IMR-90 (cell line): ENCODE measurements at regions not wholly inside any gene's neighbourhood (a gene's known extent, or its start where the extent isn't known, plus 50 kb on each side); places are given as distances from the start of the nearest gene placed in this dataset.

Source experiments
- ATAC-seq: fragments of 200-7000 bp; cut with Tn5 transposase; 2 replicates; pipeline ENCODE4 v1.9.1; 2020; ENCODE audit warnings: low read depth, mild to moderate bottlenecking, moderate library complexity
- BruUV-seq: library from RNA; stranded (reverse); fragments of 400-500 nt; replicated peaks from 2 replicates; lab custom pipeline; 2021; lab: Mats Ljungman, UMichigan
- CTCF ChIA-PET: fragments of 300-600 bp; formaldehyde crosslinking; extraction: SDS; loops from one replicate; lab custom pipeline; 2021; ENCODE audit warnings: antibody characterized with exemption; lab: Yijun Ruan, JAX
- POLR2A ChIA-PET: fragments of 300-600 bp; sonication (Branson Sonifier 250); formaldehyde crosslinking; loops from one replicate; lab custom pipeline; 2022; ENCODE audit warnings: antibody characterized with exemption; ENCODE audit not compliant: unreplicated experiment; lab: Charles Lee
- DNase-seq: peaks from one replicate; pipeline ENCODE4 v3.0.0; 2013
- H2AFZ ChIP-seq: replicated peaks from 2 replicates; pipeline ENCODE3; 2013; ENCODE audit warnings: low read length, mild to moderate bottlenecking; ENCODE audit not compliant: poor library complexity
- H2AK5ac ChIP-seq: 2 replicates; pipeline ENCODE4 v1.6.1; 2013; ENCODE audit warnings: low read depth, low read length, inconsistent platforms
- H2AK9ac ChIP-seq: replicated peaks from 2 replicates; pipeline ENCODE3; 2013; ENCODE audit warnings: mild to moderate bottlenecking, low read depth, low read length, moderate library complexity; ENCODE audit not compliant: poor library complexity
- H2BK120ac ChIP-seq: 2 replicates; pipeline ENCODE4 v1.6.1; 2013; ENCODE audit warnings: low read depth, low read length, inconsistent platforms
- H2BK15ac ChIP-seq: 3 replicates; pipeline ENCODE4 v1.6.1; 2013; ENCODE audit warnings: low read depth, low read length, inconsistent platforms
- H2BK20ac ChIP-seq: 2 replicates; pipeline ENCODE4 v1.6.1; 2013; ENCODE audit warnings: low read depth, mild to moderate bottlenecking, inconsistent platforms, low read length, moderate library complexity
- H2BK5ac ChIP-seq: 2 replicates; pipeline ENCODE4 v1.6.1; 2013; ENCODE audit warnings: mild to moderate bottlenecking, low read depth, low read length, inconsistent platforms; ENCODE audit not compliant: poor library complexity, severe bottlenecking
- H3K14ac ChIP-seq: replicated peaks from 2 replicates; pipeline ENCODE4 v1.6.1; 2013; ENCODE audit warnings: low read depth, low read length, inconsistent platforms
- H3K18ac ChIP-seq: 2 replicates; pipeline ENCODE4 v1.6.1; 2013; ENCODE audit warnings: low read depth, low read length, control low read depth
- H3K23ac ChIP-seq: 2 replicates; pipeline ENCODE4 v1.6.1; 2013; ENCODE audit warnings: low read depth, low read length, inconsistent platforms
- H3K27ac ChIP-seq: 2 replicates; pipeline ENCODE4 v1.5.1; 2013; ENCODE audit warnings: mild to moderate bottlenecking, control low read depth, low read length; ENCODE audit not compliant: insufficient read depth
- H3K27me3 ChIP-seq: 2 replicates; pipeline ENCODE4 v1.6.1; 2013; ENCODE audit warnings: low read length; ENCODE audit not compliant: control insufficient read depth, insufficient read depth
- H3K36me3 ChIP-seq: 2 replicates; pipeline ENCODE4 v1.6.1; 2013; ENCODE audit warnings: low read length, mixed read lengths; ENCODE audit not compliant: control insufficient read depth, insufficient read depth
- H3K4ac ChIP-seq: 2 replicates; pipeline ENCODE4 v1.6.1; 2013; ENCODE audit warnings: low read depth, low read length, inconsistent platforms
- H3K4me1 ChIP-seq: 2 replicates; pipeline ENCODE4 v1.6.1; 2013; ENCODE audit warnings: low read length, mixed read lengths; ENCODE audit not compliant: control insufficient read depth, insufficient read depth
- H3K4me2 ChIP-seq: 2 replicates; pipeline ENCODE4 v1.6.1; 2013; ENCODE audit warnings: low read depth, mild to moderate bottlenecking, control low read depth, low read length, moderate library complexity
- H3K4me3 ChIP-seq: 2 replicates; pipeline ENCODE4 v1.5.1; 2013; ENCODE audit warnings: low read depth, mild to moderate bottlenecking, control low read depth, low read length, moderate library complexity; ENCODE audit not compliant: insufficient read depth
- H3K56ac ChIP-seq: 2 replicates; pipeline ENCODE4 v1.6.1; 2013; ENCODE audit warnings: low read length, inconsistent platforms; ENCODE audit not compliant: insufficient read depth; ENCODE audit errors: extremely low read depth
- H3K79me1 ChIP-seq, 2 experiments: 2 replicates each; pipeline ENCODE4 v1.6.1; 2013; ENCODE audit warnings: low read length in 2 of 2, inconsistent platforms in 1 of 2, low read depth in 1 of 2
- H3K9ac ChIP-seq: 2 replicates; pipeline ENCODE4 v1.6.1; 2013; ENCODE audit warnings: low read depth, low read length, control low read depth
- H3K9me1 ChIP-seq: 2 replicates; pipeline ENCODE4 v1.6.1; 2013; ENCODE audit warnings: low read length, inconsistent platforms; ENCODE audit not compliant: insufficient read depth
- H3K9me3 ChIP-seq: 2 replicates; pipeline ENCODE4 v1.6.1; 2013; ENCODE audit warnings: low read length; ENCODE audit not compliant: control insufficient read depth, insufficient read depth
- H4K20me1 ChIP-seq: 2 replicates; pipeline ENCODE4 v1.6.1; 2013; ENCODE audit warnings: low read length, inconsistent platforms; ENCODE audit not compliant: insufficient read depth
- H4K5ac ChIP-seq: 2 replicates; pipeline ENCODE4 v1.6.1; 2013; ENCODE audit warnings: mild to moderate bottlenecking, low read depth, low read length, control low read depth
- H4K8ac ChIP-seq, 2 experiments: 2 replicates each; pipeline ENCODE4 v1.6.1; 2013; ENCODE audit warnings: low read depth in 2 of 2, low read length in 2 of 2, control low read depth in 1 of 2, inconsistent platforms in 1 of 2
- H4K91ac ChIP-seq: 2 replicates; pipeline ENCODE4 v1.6.1; 2013; ENCODE audit warnings: low read depth, low read length, inconsistent platforms; ENCODE audit not compliant: insufficient read depth
- BHLHE40 ChIP-seq: fragments of 150-350 bp; IDR thresholded peaks from 2 replicates; pipeline ENCODE4 v1.6.1; 2016; ENCODE audit warnings: mild to moderate bottlenecking, low read depth, low read length
- CEBPB ChIP-seq: IDR thresholded peaks from 2 replicates; pipeline ENCODE4 v1.6.1; 2012; ENCODE audit warnings: low read depth, low read length, improper control_type of control experiment
- CHD1 ChIP-seq: IDR thresholded peaks from 2 replicates; pipeline ENCODE4 v1.6.1; 2012; ENCODE audit warnings: low read depth, low read length, improper control_type of control experiment
- ELK1 ChIP-seq: fragments of 150-350 bp; IDR thresholded peaks from 2 replicates; pipeline ENCODE4 v1.6.1; 2016; ENCODE audit warnings: low read depth, mild to moderate bottlenecking, low read length, moderate library complexity, borderline replicate concordance
- FOS ChIP-seq: fragments of 150-350 bp; IDR thresholded peaks from 2 replicates; pipeline ENCODE4 v1.6.1; 2016; ENCODE audit warnings: low read depth, low read length
- MXI1 ChIP-seq: IDR thresholded peaks from 2 replicates; pipeline ENCODE4 v1.6.1; 2012; ENCODE audit warnings: low read depth, mild to moderate bottlenecking, low read length, moderate library complexity, borderline replicate concordance
- NFE2L2 ChIP-seq: fragments of 150-350 bp; IDR thresholded peaks from 2 replicates; pipeline ENCODE4 v1.6.1; 2016; ENCODE audit warnings: low read depth, mild to moderate bottlenecking, low read length
- RAD21 ChIP-seq: IDR thresholded peaks from 2 replicates; pipeline ENCODE4 v1.6.1; 2012; ENCODE audit warnings: low read length, improper control_type of control experiment
- RCOR1 ChIP-seq: IDR thresholded peaks from 2 replicates; pipeline ENCODE4 v1.6.1; 2012; ENCODE audit warnings: mild to moderate bottlenecking, low read length, improper control_type of control experiment; ENCODE audit not compliant: insufficient replicate concordance
- RFX5 ChIP-seq: IDR thresholded peaks from 2 replicates; pipeline ENCODE4 v1.8.0; 2012; ENCODE audit warnings: low read depth, mild to moderate bottlenecking, low read length, moderate library complexity
- SMC3 ChIP-seq: fragments of 150-350 bp; IDR thresholded peaks from 2 replicates; pipeline ENCODE4 v1.6.1; 2016; ENCODE audit warnings: low read depth, mild to moderate bottlenecking, antibody characterized with exemption, low read length, moderate library complexity
- USF2 ChIP-seq: fragments of 150-350 bp; IDR thresholded peaks from 2 replicates; pipeline ENCODE4 v1.6.1; 2017; ENCODE audit warnings: mild to moderate bottlenecking, antibody characterized with exemption, low read length, low read depth
- WGBS, 2 experiments: methylation state at CpG; one replicate each; pipeline versions ENCODE4 v1.1.5 to v1.1.7; 2013; ENCODE audit warnings: missing lambda C conversion rate in 2 of 2; ENCODE audit not compliant: insufficient read length in 1 of 2; ENCODE audit errors: extremely low coverage in 2 of 2; 5-methylcytosine and 5-hydroxymethylcytosine counted together
- dilution Hi-C: fragments of 300-500 bp; cut with HindIII; formaldehyde crosslinking; loops from one replicate; pipeline ENCODE4 v1.14.3; 2018; ENCODE audit warnings: low sequenced_read_pairs; ENCODE audit not compliant: unreplicated experiment
- in situ Hi-C: fragments of 300-500 bp; cut with MboI; formaldehyde crosslinking; loops from 3 replicates; pipeline ENCODE4 v1.14.3; 2019; ENCODE audit warnings: low sequenced_read_pairs, inconsistent platforms, mixed read lengths
- intact Hi-C: fragments of 100-400 bp; cut with micrococcal nuclease; formaldehyde crosslinking; loops from 2 replicates; pipeline ENCODE4 v1.10.0; 2022

GRCh38 chr11:109728056-109728455, 306.1 kb downstream of the C11orf87 start:
- intact Hi-C loops (no loop called here), in situ Hi-C loops (no loop called here), dilution Hi-C loops (no loop called here)
- TF ChIP-seq USF2 (no peak), RAD21 (no peak), NFE2L2 (no peak), CEBPB (no peak), RCOR1 (no peak), RFX5 (no peak), FOS (no peak), ELK1 (no peak), CHD1 (no peak), BHLHE40 (no peak), MXI1 (no peak), SMC3 (no peak)
- no peaks in the 10 kb centered on the region for H3K27me3 ChIP-seq
- H2BK120ac ChIP-seq, result no peak overlapping the region
- H4K20me1 ChIP-seq, result no peaks in the 10 kb centered on the region
- no peak overlapping the region for H4K5ac ChIP-seq
- no peak overlapping the region for H3K4me3 ChIP-seq
- H3K9me3 ChIP-seq, result no peaks in the 10 kb centered on the region; the same call in 1 of the 2 replicates
- ChIA-PET POLR2A (no interaction called here), CTCF (no interaction called here)
- ATAC-seq, result peak; percentile 17
- H2BK5ac ChIP-seq, result no peak overlapping the region
- no peak overlapping the region; the same call in 1 of the 2 replicates for H3K23ac ChIP-seq
- WGBS, 2 experiments, result no CpG with 5 or more reads among the region's 1 CpG
- H3K36me3 ChIP-seq, result no peaks in the 10 kb centered on the region
- H3K18ac ChIP-seq, result no peak overlapping the region
- no TSS peak for BruUV-seq
- H3K4me2 ChIP-seq, result no peak overlapping the region
- no peak overlapping the region for H2BK20ac ChIP-seq
- no peak for DNase-seq
- no peak overlapping the region for H4K8ac ChIP-seq
- no peak overlapping the region for H3K56ac ChIP-seq
- no peak overlapping the region for H2AFZ ChIP-seq
- H3K27ac ChIP-seq, result no peak overlapping the region
- H2BK15ac ChIP-seq, result no peak overlapping the region
- H3K4ac ChIP-seq, result no peak overlapping the region
- no peak overlapping the region for H2AK9ac ChIP-seq
- H3K9me1 ChIP-seq, result no peaks in the 10 kb centered on the region
- H3K9ac ChIP-seq, result no peak overlapping the region
- H3K4me1 ChIP-seq, result no peaks in the 10 kb centered on the region
- no peak overlapping the region for H4K91ac ChIP-seq
- no peak overlapping the region for H2AK5ac ChIP-seq
- H3K14ac ChIP-seq, result no peak overlapping the region
- H3K79me1 ChIP-seq, result no peaks in the 10 kb centered on the region
